ENCODE measurements at regions not wholly inside any gene's neighbourhood (a gene's known extent, or its start where the extent isn't known, plus 50 kb on each side); places are given as distances from the start of the nearest gene placed in this dataset.

GRCh38 chr3:25944329-25944728, 154.4 kb downstream of the OXSM start:
- H3K27me3 ChIP-seq, result no peaks in the 10 kb centered on the region
- no peaks in the 10 kb centered on the region for H3K36me3 ChIP-seq
- H3K9me3 ChIP-seq, result no peaks in the 10 kb centered on the region
- H3K27ac ChIP-seq, result no peak overlapping the region
- intact Hi-C loops (cut with DNase I), result no loop called here
- DNase-seq (ENCODE audit: extremely low spot score in 2 of 2), result no peak
- H3K4me1 ChIP-seq, result no peaks in the 10 kb centered on the region
- TF ChIP-seq POLR2A (IDR thresholded peaks at IDR 0.05), result no peak
- TF ChIP-seq CTCF (IDR thresholded peaks at IDR 0.05), result no peak
- TF ChIP-seq POLR2AphosphoS5 (IDR thresholded peaks at IDR 0.05; ENCODE audit: insufficient read depth in 1 of 2, low read depth in 1 of 2), result no peak
- H3K4me3 ChIP-seq, result no peak overlapping the region

GRCh38 chr3:25945366-25945765, 155.5 kb downstream of the OXSM start:
- DNase-seq (ENCODE audit: extremely low spot score in 2 of 2), result no peak
- Histone ChIP-seq H3K4me1 (no peaks in the 10 kb centered on the region), H3K36me3 (no peaks in the 10 kb centered on the region), H3K27me3 (no peaks in the 10 kb centered on the region), H3K4me3 (no peak overlapping the region), H3K9me3 (no peaks in the 10 kb centered on the region), H3K27ac (no peak overlapping the region)
- intact Hi-C loops (cut with DNase I), result no loop called here
- no peak for TF ChIP-seq POLR2A (IDR thresholded peaks at IDR 0.05)
- no peak for TF ChIP-seq CTCF (IDR thresholded peaks at IDR 0.05)
- TF ChIP-seq POLR2AphosphoS5 (IDR thresholded peaks at IDR 0.05; ENCODE audit: insufficient read depth in 1 of 2, low read depth in 1 of 2), result no peak

GRCh38 chr3:25945836-25946235, 155.9 kb downstream of the OXSM start:
- no peak for DNase-seq (ENCODE audit: extremely low spot score in 2 of 2)
- no peaks in the 10 kb centered on the region for H3K4me1 ChIP-seq

GRCh38 chr3:25952133-25952532, 162.2 kb downstream of the OXSM start:
- no peak overlapping the region for H3K4me3 ChIP-seq
- intact Hi-C loops (cut with DNase I), result no loop called here
- H3K27me3 ChIP-seq, result no peaks in the 10 kb centered on the region
- no peak for TF ChIP-seq CTCF (IDR thresholded peaks at IDR 0.05)
- TF ChIP-seq POLR2AphosphoS5 (IDR thresholded peaks at IDR 0.05; ENCODE audit: insufficient read depth in 1 of 2, low read depth in 1 of 2), result no peak
- no peak for TF ChIP-seq POLR2A (IDR thresholded peaks at IDR 0.05)
- no peaks in the 10 kb centered on the region for H3K9me3 ChIP-seq
- DNase-seq (ENCODE audit: extremely low spot score in 2 of 2), result no peak
- H3K36me3 ChIP-seq, result no peaks in the 10 kb centered on the region
- H3K27ac ChIP-seq, result no peak overlapping the region
- no peaks in the 10 kb centered on the region for H3K4me1 ChIP-seq

More at GRCh38 chr3:25945836-25946235, 155.9 kb downstream of the OXSM start:
- Histone ChIP-seq H3K4me3 (no peak overlapping the region), H3K27ac (no peak overlapping the region), H3K36me3 (no peaks in the 10 kb centered on the region), H3K9me3 (no peaks in the 10 kb centered on the region), H3K27me3 (no peaks in the 10 kb centered on the region)
- TF ChIP-seq POLR2AphosphoS5 (IDR thresholded peaks at IDR 0.05; ENCODE audit: insufficient read depth in 1 of 2, low read depth in 1 of 2) (no peak), CTCF (IDR thresholded peaks at IDR 0.05) (no peak), POLR2A (IDR thresholded peaks at IDR 0.05) (no peak)
- intact Hi-C loops (cut with DNase I), result no loop called here

- Histone ChIP-seq H3K4me3 (no peak overlapping the region), H3K4me1 (no peaks in the 10 kb centered on the region), H3K27me3 (no peaks in the 10 kb centered on the region), H3K36me3 (no peaks in the 10 kb centered on the region), H3K9me3 (no peaks in the 10 kb centered on the region), H3K27ac (no peak overlapping the region)
- TF ChIP-seq POLR2A (IDR thresholded peaks at IDR 0.05), result no peak
- no peak for TF ChIP-seq POLR2AphosphoS5 (IDR thresholded peaks at IDR 0.05; ENCODE audit: insufficient read depth in 1 of 2, low read depth in 1 of 2)
- TF ChIP-seq CTCF (IDR thresholded peaks at IDR 0.05), result no peak
- no peak for DNase-seq (ENCODE audit: extremely low spot score in 2 of 2)
- intact Hi-C loops (cut with DNase I), result no loop called here
Observed at GRCh38 chr3:25957026-25957425, 167.1 kb downstream of the OXSM start.

Data from vagina (tissue), 2 donors.